GM06990 (cell line): ENCODE measurements at regions not wholly inside any gene's neighbourhood (a gene's known extent, or its start where the extent isn't known, plus 50 kb on each side); places are given as distances from the start of the nearest gene placed in this dataset.

Experiments used
- DNase-seq: peaks from one replicate; pipeline ENCODE4 v3.0.0-alpha.2; 2011; ENCODE audit not compliant: insufficient read length; ENCODE audit errors: extremely low read depth
- H3K27me3 ChIP-seq: replicated peaks from 2 replicates; pipeline ENCODE4 v1.6.0; 2011; ENCODE audit warnings: low read length; ENCODE audit not compliant: control insufficient read depth, insufficient read depth
- H3K36me3 ChIP-seq: 2 replicates; pipeline ENCODE4 v1.5.1; 2011; ENCODE audit warnings: low read length; ENCODE audit not compliant: control insufficient read depth, insufficient read depth
- H3K4me3 ChIP-seq: replicated peaks from 2 replicates; pipeline ENCODE4 v1.5.1; 2011; ENCODE audit warnings: low read depth, mild to moderate bottlenecking, control low read depth, low read length
- TF ChIP-seq, protein P1 (sequence below): IDR thresholded peaks from 2 replicates; pipeline ENCODE4 v1.5.1; 2011; ENCODE audit warnings: low read length, control low read depth, mild to moderate bottlenecking, inconsistent platforms; ENCODE audit not compliant: insufficient read depth, poor library complexity, severe bottlenecking

DNA sequence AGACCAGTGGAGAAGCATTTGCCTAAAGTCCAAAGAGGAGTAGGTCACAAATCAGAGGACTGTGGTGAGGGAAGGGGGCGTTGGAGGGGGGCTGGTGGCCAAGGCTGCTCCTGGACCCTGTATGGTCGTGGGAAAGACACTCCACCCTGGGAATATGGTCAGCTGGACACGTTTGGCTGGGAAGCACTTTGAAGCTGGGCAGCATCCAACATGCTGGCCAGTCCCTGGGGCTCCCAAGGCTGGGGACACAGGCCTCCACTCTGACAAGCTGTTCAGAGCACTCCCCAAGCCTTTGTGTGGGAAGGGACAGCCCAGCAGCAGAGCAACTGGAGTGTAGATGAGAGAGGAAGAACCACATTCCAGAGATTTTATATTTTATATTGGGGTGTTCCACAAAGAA is 203.2 kb downstream of the ANKRD60 start:
- H3K27me3 ChIP-seq, result peaks cover 2% of the 10 kb centered on the region; the same call in 1 of the 2 replicates
- no peak overlapping the region for H3K4me3 ChIP-seq
- no peak for DNase-seq
- TF ChIP-seq, protein P1, sequence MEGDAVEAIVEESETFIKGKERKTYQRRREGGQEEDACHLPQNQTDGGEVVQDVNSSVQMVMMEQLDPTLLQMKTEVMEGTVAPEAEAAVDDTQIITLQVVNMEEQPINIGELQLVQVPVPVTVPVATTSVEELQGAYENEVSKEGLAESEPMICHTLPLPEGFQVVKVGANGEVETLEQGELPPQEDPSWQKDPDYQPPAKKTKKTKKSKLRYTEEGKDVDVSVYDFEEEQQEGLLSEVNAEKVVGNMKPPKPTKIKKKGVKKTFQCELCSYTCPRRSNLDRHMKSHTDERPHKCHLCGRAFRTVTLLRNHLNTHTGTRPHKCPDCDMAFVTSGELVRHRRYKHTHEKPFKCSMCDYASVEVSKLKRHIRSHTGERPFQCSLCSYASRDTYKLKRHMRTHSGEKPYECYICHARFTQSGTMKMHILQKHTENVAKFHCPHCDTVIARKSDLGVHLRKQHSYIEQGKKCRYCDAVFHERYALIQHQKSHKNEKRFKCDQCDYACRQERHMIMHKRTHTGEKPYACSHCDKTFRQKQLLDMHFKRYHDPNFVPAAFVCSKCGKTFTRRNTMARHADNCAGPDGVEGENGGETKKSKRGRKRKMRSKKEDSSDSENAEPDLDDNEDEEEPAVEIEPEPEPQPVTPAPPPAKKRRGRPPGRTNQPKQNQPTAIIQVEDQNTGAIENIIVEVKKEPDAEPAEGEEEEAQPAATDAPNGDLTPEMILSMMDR, result no peak
- no peaks in the 10 kb centered on the region for H3K36me3 ChIP-seq

DNA sequence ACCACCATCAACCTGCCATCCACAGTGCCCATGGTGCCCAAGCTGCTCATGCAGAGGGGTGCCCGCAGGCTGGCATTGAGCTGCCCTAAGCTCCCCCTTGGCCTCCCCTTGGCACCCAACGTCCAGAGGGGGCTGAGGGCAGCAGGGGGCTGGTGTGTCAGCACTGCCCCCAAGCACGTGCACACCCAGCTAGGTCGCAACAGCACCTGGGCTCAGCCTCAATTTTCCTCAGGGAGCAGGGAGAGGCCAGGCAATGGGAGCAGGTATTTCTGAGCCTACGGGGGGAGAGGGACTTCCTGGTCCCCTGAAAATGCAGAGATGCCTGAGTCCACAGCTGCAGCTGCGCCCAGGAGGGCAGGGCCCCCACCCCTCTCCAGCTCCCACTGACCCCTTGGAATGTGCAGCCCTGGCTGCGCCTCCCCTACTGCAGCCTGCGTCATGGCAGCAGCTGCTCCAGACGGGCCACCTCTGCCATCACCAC is 204.2 kb downstream of the ANKRD60 start:
- H3K36me3 ChIP-seq, result no peaks in the 10 kb centered on the region
- TF ChIP-seq, protein P1, result no peak
- DNase-seq, result no peak
- peaks cover 2% of the 10 kb centered on the region; the same call in 1 of the 2 replicates for H3K27me3 ChIP-seq
- no peak overlapping the region for H3K4me3 ChIP-seq

DNA sequence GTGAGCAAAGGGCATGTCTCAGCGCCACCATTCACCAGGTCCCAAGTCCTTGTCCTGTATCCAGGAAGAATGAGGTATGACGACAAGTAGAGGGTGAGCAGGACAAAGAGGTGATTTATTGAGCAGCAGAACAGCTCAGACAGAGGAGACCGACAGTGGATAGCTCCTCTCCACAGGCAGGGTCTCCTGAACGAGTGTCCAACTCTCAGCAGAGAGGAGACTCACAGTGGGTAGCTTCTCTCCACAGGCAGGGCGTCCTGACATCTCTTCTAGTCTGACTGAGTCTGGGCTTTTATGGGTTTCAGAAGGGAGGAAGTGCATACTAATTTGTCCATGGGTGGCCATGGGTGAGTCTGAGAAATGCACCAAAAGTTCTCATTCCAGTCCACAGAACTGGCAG is 204.7 kb downstream of the ANKRD60 start:
- TF ChIP-seq, protein P1, result no peak
- H3K36me3 ChIP-seq, result no peaks in the 10 kb centered on the region
- H3K4me3 ChIP-seq, result no peak overlapping the region
- DNase-seq, result no peak
- peaks cover 2% of the 10 kb centered on the region; the same call in 1 of the 2 replicates for H3K27me3 ChIP-seq

DNA sequence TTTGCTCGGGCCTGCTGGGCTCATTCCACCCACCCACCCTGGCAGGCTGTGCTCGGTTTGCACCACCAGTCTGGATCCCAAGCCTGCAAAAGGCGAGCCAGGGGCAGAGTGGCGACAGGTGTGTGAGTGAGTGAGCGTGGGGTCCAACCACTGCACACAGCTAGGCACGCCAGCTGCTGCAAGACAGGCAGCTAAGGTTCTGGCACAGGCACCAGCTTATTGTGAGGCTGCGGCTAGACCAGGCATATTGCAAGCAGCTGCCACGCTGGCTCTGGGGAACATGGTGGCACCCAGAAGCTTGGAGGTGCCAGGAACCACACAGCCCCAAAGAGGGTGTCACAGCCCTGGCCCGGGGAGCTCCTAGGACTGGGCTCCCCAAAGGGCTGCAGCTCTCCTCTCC is 205.1 kb downstream of the ANKRD60 start:
- Histone ChIP-seq H3K36me3 (no peaks in the 10 kb centered on the region), H3K27me3 (peaks cover 2% of the 10 kb centered on the region; the same call in 1 of the 2 replicates), H3K4me3 (no peak overlapping the region)
- TF ChIP-seq, protein P1, result no peak
- DNase-seq, result no peak

DNA sequence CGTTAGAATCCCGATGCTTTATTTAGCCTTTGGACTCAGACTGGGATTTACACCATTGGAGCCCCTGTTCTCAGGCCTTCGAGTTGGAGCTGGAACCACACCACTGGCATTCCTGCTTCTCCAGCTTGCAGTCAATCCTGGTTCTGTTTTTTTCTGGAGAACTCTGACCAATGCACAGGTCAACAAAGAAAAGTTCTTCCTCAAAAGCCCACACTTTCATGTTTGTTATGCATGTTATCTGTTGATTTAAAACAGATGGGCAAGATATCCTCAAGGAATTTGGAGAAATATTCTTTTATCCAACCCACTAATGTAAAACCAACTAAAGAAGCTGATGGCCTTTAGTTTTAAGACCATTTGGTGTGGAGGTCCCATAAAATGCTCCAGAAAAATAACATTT is 205.7 kb downstream of the ANKRD60 start:
- TF ChIP-seq, protein P1, result no peak

DNA sequence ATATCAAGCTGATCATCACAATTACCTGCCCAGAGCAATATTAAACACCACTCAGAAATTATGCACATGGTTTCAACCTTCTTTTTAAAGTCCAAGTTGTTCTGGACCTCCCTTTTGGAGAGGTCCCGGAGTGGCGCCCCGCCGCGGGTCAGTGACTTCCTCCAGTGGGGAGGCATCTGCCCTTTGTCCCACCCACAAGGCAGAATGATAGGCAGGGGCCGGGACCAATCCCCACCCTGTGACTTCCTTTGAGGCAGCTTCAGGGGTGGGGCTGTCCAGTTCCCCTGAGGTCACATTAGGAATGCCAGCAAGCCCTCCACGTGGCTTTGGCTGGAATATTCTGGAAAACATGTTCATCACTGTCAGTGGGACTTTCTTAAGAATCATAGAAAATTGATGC is 207.0 kb downstream of the ANKRD60 start:
- DNase-seq, result no peak
- no peaks in the 10 kb centered on the region for H3K36me3 ChIP-seq
- no peak overlapping the region for H3K4me3 ChIP-seq
- TF ChIP-seq, protein P1, result no peak
- peaks cover 2% of the 10 kb centered on the region; the same call in 1 of the 2 replicates for H3K27me3 ChIP-seq

More for the DNA sequence above, 205.7 kb downstream of the ANKRD60 start:
- Histone ChIP-seq H3K4me3 (no peak overlapping the region), H3K36me3 (no peaks in the 10 kb centered on the region), H3K27me3 (peaks cover 2% of the 10 kb centered on the region; the same call in 1 of the 2 replicates)
- no peak for DNase-seq
